Natural killer cell treated with Interleukin-12 subunit alpha and Interleukin-12 subunit beta and Interleukin-15 and Interleukin-18, amount 100 ng/mL, for 72 hours (primary cell): ENCODE measurements at regions not wholly inside any gene's neighbourhood (a gene's known extent, or its start where the extent isn't known, plus 50 kb on each side); places are given as distances from the start of the nearest gene placed in this dataset.

Experiments
- ATAC-seq, 2 donors: fragments of 150-1000 bp; cut with Tn5 transposase in 1 of 2; sonication (Bioruptor Pico), chemical (Tn5 transposase) in 1 of 2; 2 replicates each; pipeline ENCODE4 v1.10.0; 2021
- DNase-seq: peaks from one replicate; pipeline ENCODE4 v3.0.0; 2022; ENCODE audit warnings: low spot score
- H3K27ac Mint-ChIP-seq, 2 donors: 1 replicate in 1 of 2; 2 replicates in 1 of 2; pipeline ENCODE4 v1.8.0; 2022; ENCODE audit warnings: mixed read lengths in 2 of 2, mild to moderate bottlenecking in 1 of 2, moderate library complexity in 1 of 2
- H3K27me3 Mint-ChIP-seq, 2 donors: 1 replicate in 1 of 2; 2 replicates in 1 of 2; pipeline ENCODE4 v1.8.0; 2022; ENCODE audit warnings: mixed read lengths in 2 of 2
- H3K36me3 Mint-ChIP-seq: one replicate; pipeline ENCODE4 v1.8.0; 2022; ENCODE audit warnings: mixed read lengths
- H3K4me1 Mint-ChIP-seq, 2 donors: 1 replicate in 1 of 2; 2 replicates in 1 of 2; pipeline ENCODE4 v1.8.0; 2022; ENCODE audit warnings: low read depth in 2 of 2, mixed read lengths in 2 of 2, mild to moderate bottlenecking in 1 of 2
- H3K4me3 Mint-ChIP-seq: one replicate; pipeline ENCODE4 v1.8.0; 2022; ENCODE audit warnings: mixed read lengths
- H3K9me3 Mint-ChIP-seq: 2 replicates; pipeline ENCODE4 v1.8.0; 2022; ENCODE audit warnings: mixed read lengths

GRCh38 chr15:96252148-96252547, 78.4 kb upstream of the NR2F2 start:
- H3K36me3 Mint-ChIP-seq, result peaks cover 4% of the 10 kb centered on the region

GRCh38 chr15:96253006-96253747, 77.3 kb upstream of the NR2F2 start:
- Mint-ChIP-seq H3K27me3 (peaks cover 16 to 21% of the 10 kb centered on the region in 2 donors), H3K36me3 (no peaks in the 10 kb centered on the region), H3K4me3 (no peak overlapping the region), H3K9me3 (peaks cover 3% of the 10 kb centered on the region), H3K4me1 (no peaks in the 10 kb centered on the region), H3K27ac (no peak overlapping the region)
- DNase-seq, result no peak
- no peak for ATAC-seq

More at GRCh38 chr15:96252148-96252547, 78.4 kb upstream of the NR2F2 start:
- H3K4me3 Mint-ChIP-seq, result no peak overlapping the region
- peaks cover 3% of the 10 kb centered on the region for H3K9me3 Mint-ChIP-seq
- H3K27me3 Mint-ChIP-seq, result peaks cover 18 to 28% of the 10 kb centered on the region in 2 donors
- H3K27ac Mint-ChIP-seq, result no peak overlapping the region
- ATAC-seq, result no peak
- no peaks in the 10 kb centered on the region for H3K4me1 Mint-ChIP-seq
- DNase-seq, result no peak

GRCh38 chr15:96254173-96254572, 76.3 kb upstream of the NR2F2 start:
- no peaks in the 10 kb centered on the region for H3K4me1 Mint-ChIP-seq
- H3K4me3 Mint-ChIP-seq, result no peak overlapping the region
- no peak for DNase-seq
- peaks cover 3% of the 10 kb centered on the region for H3K9me3 Mint-ChIP-seq
- H3K36me3 Mint-ChIP-seq, result no peaks in the 10 kb centered on the region
- no peak overlapping the region for H3K27ac Mint-ChIP-seq
- no peak for ATAC-seq
- peaks cover 13 to 16% of the 10 kb centered on the region in 2 donors for H3K27me3 Mint-ChIP-seq

- Mint-ChIP-seq H3K4me1 (no peaks in the 10 kb centered on the region), H3K27me3 (peaks cover 16 to 24% of the 10 kb centered on the region in 2 donors), H3K27ac (no peak overlapping the region), H3K36me3 (no peaks in the 10 kb centered on the region), H3K4me3 (no peak overlapping the region), H3K9me3 (peaks cover 3% of the 10 kb centered on the region)
- DNase-seq, result no peak
- ATAC-seq, result no peak
Observed at GRCh38 chr15:96255599-96255998, 74.9 kb upstream of the NR2F2 start.

- H3K36me3 Mint-ChIP-seq, result no peaks in the 10 kb centered on the region
- DNase-seq (no peak), ATAC-seq (no peak)
- no peak overlapping the region for H3K4me3 Mint-ChIP-seq
- no peak overlapping the region for H3K27ac Mint-ChIP-seq
- no peaks in the 10 kb centered on the region for H3K4me1 Mint-ChIP-seq
- peaks cover 15 to 27% of the 10 kb centered on the region in 2 donors for H3K27me3 Mint-ChIP-seq
- no peaks in the 10 kb centered on the region for H3K9me3 Mint-ChIP-seq
Observed at GRCh38 chr15:96261575-96262034, 68.9 kb upstream of the NR2F2 start.

- ATAC-seq (no peak), DNase-seq (no peak)
- Mint-ChIP-seq H3K27ac (no peak overlapping the region), H3K27me3 (peaks cover 16 to 27% of the 10 kb centered on the region in 2 donors), H3K36me3 (no peaks in the 10 kb centered on the region), H3K9me3 (no peaks in the 10 kb centered on the region), H3K4me1 (no peaks in the 10 kb centered on the region), H3K4me3 (no peak overlapping the region)
Observed at GRCh38 chr15:96262097-96262496, 68.4 kb upstream of the NR2F2 start.

- Mint-ChIP-seq H3K27ac (no peak overlapping the region), H3K27me3 (peaks cover 20 to 31% of the 10 kb centered on the region in 2 donors), H3K4me3 (no peak overlapping the region), H3K4me1 (no peaks in the 10 kb centered on the region), H3K36me3 (no peaks in the 10 kb centered on the region), H3K9me3 (no peaks in the 10 kb centered on the region)
- ATAC-seq (no peak), DNase-seq (no peak)
Observed at GRCh38 chr15:96262549-96263489, 67.7 kb upstream of the NR2F2 start.

GRCh38 chr15:96264351-96264798, 66.1 kb upstream of the NR2F2 start:
- ATAC-seq (no peak), DNase-seq (no peak)
- Mint-ChIP-seq H3K9me3 (no peaks in the 10 kb centered on the region), H3K27me3 (peaks cover 25 to 42% of the 10 kb centered on the region in 2 donors), H3K4me3 (no peak overlapping the region), H3K27ac (no peak overlapping the region), H3K36me3 (no peaks in the 10 kb centered on the region), H3K4me1 (no peaks in the 10 kb centered on the region)

GRCh38 chr15:96264801-96265515, 65.5 kb upstream of the NR2F2 start:
- H3K27me3 Mint-ChIP-seq, result peaks cover 24 to 46% of the 10 kb centered on the region in 2 donors
- H3K27ac Mint-ChIP-seq, result no peak overlapping the region
- H3K4me1 Mint-ChIP-seq, result no peaks in the 10 kb centered on the region
- H3K4me3 Mint-ChIP-seq, result no peak overlapping the region
- ATAC-seq, result no peak
- no peak for DNase-seq
- no peaks in the 10 kb centered on the region for H3K9me3 Mint-ChIP-seq
- H3K36me3 Mint-ChIP-seq, result no peaks in the 10 kb centered on the region

- Mint-ChIP-seq H3K27me3 (peaks cover 24 to 45% of the 10 kb centered on the region in 2 donors), H3K4me1 (no peaks in the 10 kb centered on the region), H3K4me3 (no peak overlapping the region), H3K27ac (no peak overlapping the region), H3K36me3 (no peaks in the 10 kb centered on the region), H3K9me3 (no peaks in the 10 kb centered on the region)
- DNase-seq (no peak), ATAC-seq (no peak)
Observed at GRCh38 chr15:96266456-96266855, 64.0 kb upstream of the NR2F2 start.

GRCh38 chr15:96267463-96267862, 63.0 kb upstream of the NR2F2 start:
- Mint-ChIP-seq H3K4me1 (no peaks in the 10 kb centered on the region), H3K36me3 (no peaks in the 10 kb centered on the region), H3K9me3 (no peaks in the 10 kb centered on the region), H3K27ac (no peak overlapping the region), H3K4me3 (no peak overlapping the region), H3K27me3 (peaks cover 25 to 49% of the 10 kb centered on the region in 2 donors)
- DNase-seq (no peak), ATAC-seq (no peak)

GRCh38 chr15:96268442-96269204, 61.9 kb upstream of the NR2F2 start:
- no peak overlapping the region for H3K4me3 Mint-ChIP-seq
- ATAC-seq (no peak), DNase-seq (no peak)
- no peak overlapping the region for H3K27ac Mint-ChIP-seq
- peaks cover 29 to 49% of the 10 kb centered on the region in 2 donors for H3K27me3 Mint-ChIP-seq
- no peaks in the 10 kb centered on the region for H3K9me3 Mint-ChIP-seq
- H3K4me1 Mint-ChIP-seq, result no peaks in the 10 kb centered on the region
- H3K36me3 Mint-ChIP-seq, result no peaks in the 10 kb centered on the region

- no peak overlapping the region for H3K27ac Mint-ChIP-seq
Observed at GRCh38 chr15:96270581-96271172, 59.8 kb upstream of the NR2F2 start.

More at GRCh38 chr15:96270581-96271172, 59.8 kb upstream of the NR2F2 start:
- Mint-ChIP-seq H3K27me3 (peaks cover 20 to 32% of the 10 kb centered on the region in 2 donors), H3K9me3 (no peaks in the 10 kb centered on the region), H3K4me3 (no peak overlapping the region), H3K4me1 (no peaks in the 10 kb centered on the region), H3K36me3 (no peaks in the 10 kb centered on the region)
- ATAC-seq (no peak), DNase-seq (no peak)
